ENCODE measurements at regions not wholly inside any gene's neighbourhood (a gene's known extent, or its start where the extent isn't known, plus 50 kb on each side); places are given as distances from the start of the nearest gene placed in this dataset.

DNA sequence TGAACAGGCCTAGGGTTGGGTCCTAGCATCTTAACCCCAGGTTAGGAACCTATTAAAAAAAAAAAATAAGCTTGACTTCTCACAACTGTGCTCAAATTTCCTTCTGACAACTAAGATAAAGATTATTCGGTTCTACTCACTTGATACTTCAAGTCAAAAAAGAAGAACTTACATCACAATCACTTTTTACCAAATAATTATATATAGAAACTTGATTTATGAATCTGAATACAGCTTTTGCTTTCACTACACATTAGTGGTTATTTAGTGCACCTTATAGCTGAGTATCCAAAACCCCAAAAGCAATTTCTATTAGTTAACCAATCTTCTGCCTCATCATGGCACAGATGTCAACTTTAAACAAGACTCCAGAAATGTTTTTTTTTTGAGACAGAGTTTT lies 119.0 kb upstream of the DST start:
- H3K9me3 ChIP-seq (ENCODE audit: low read depth): no peaks in the 10 kb centered on the region
- H3K27me3 ChIP-seq: no peaks in the 10 kb centered on the region
- no peak overlapping the region for H3K27ac ChIP-seq
- H3K36me3 ChIP-seq: no peaks in the 10 kb centered on the region
- peaks cover 4% of the 10 kb centered on the region for H3K4me1 ChIP-seq (ENCODE audit: low read depth)
- DNase-seq (ENCODE audit: low read depth in 1 of 2, low spot score in 1 of 2): no peak
- TF ChIP-seq CTCF (IDR thresholded peaks at IDR 0.05; ENCODE audit: low read depth, low read length): no peak
- H3K4me3 ChIP-seq: no peak overlapping the region

- H3K9me3 ChIP-seq (ENCODE audit: low read depth): no peaks in the 10 kb centered on the region
- no peak overlapping the region for H3K4me3 ChIP-seq
- no peak for DNase-seq (ENCODE audit: low read depth in 1 of 2, low spot score in 1 of 2)
- no peaks in the 10 kb centered on the region for H3K27me3 ChIP-seq
- no peak overlapping the region for H3K27ac ChIP-seq
- H3K4me1 ChIP-seq (ENCODE audit: low read depth): peaks cover 6% of the 10 kb centered on the region
- H3K36me3 ChIP-seq: no peaks in the 10 kb centered on the region
- TF ChIP-seq CTCF (IDR thresholded peaks at IDR 0.05; ENCODE audit: low read depth, low read length): no peak
Measured at GRCh38 chr6:56760842-56761241, 118.2 kb upstream of the DST start.

- no peaks in the 10 kb centered on the region for H3K36me3 ChIP-seq
- H3K4me1 ChIP-seq (ENCODE audit: low read depth): peaks cover 15% of the 10 kb centered on the region
- H3K27me3 ChIP-seq: no peaks in the 10 kb centered on the region
- no peak for TF ChIP-seq CTCF (IDR thresholded peaks at IDR 0.05; ENCODE audit: low read depth, low read length)
- H3K27ac ChIP-seq: no peak overlapping the region
- no peak for DNase-seq (ENCODE audit: low read depth in 1 of 2, low spot score in 1 of 2)
- no peak overlapping the region for H3K4me3 ChIP-seq
- H3K9me3 ChIP-seq (ENCODE audit: low read depth): no peaks in the 10 kb centered on the region
Measured at GRCh38 chr6:56759521-56759920, 116.8 kb upstream of the DST start.

- no peak for TF ChIP-seq CTCF (IDR thresholded peaks at IDR 0.05; ENCODE audit: low read depth, low read length)
- Histone ChIP-seq H3K4me3 (no peak overlapping the region), H3K9me3 (ENCODE audit: low read depth) (no peaks in the 10 kb centered on the region), H3K27ac (no peak overlapping the region), H3K4me1 (ENCODE audit: low read depth) (peaks cover 19% of the 10 kb centered on the region), H3K36me3 (no peaks in the 10 kb centered on the region), H3K27me3 (no peaks in the 10 kb centered on the region)
- no peak for DNase-seq (ENCODE audit: low read depth in 1 of 2, low spot score in 1 of 2)
Measured at GRCh38 chr6:56758553-56758952, 115.9 kb upstream of the DST start.

GRCh38 chr6:56758120-56758519 lies 115.4 kb upstream of the DST start:
- H3K36me3 ChIP-seq: no peaks in the 10 kb centered on the region
- no peaks in the 10 kb centered on the region for H3K9me3 ChIP-seq (ENCODE audit: low read depth)
- peaks cover 19% of the 10 kb centered on the region for H3K4me1 ChIP-seq (ENCODE audit: low read depth)
- no peaks in the 10 kb centered on the region for H3K27me3 ChIP-seq
- DNase-seq (ENCODE audit: low read depth in 1 of 2, low spot score in 1 of 2): no peak
- no peak overlapping the region for H3K4me3 ChIP-seq
- H3K27ac ChIP-seq: no peak overlapping the region
- no peak for TF ChIP-seq CTCF (IDR thresholded peaks at IDR 0.05; ENCODE audit: low read depth, low read length)

GRCh38 chr6:56757588-56757984 lies 114.9 kb upstream of the DST start:
- Histone ChIP-seq H3K36me3 (no peaks in the 10 kb centered on the region), H3K9me3 (ENCODE audit: low read depth) (no peaks in the 10 kb centered on the region), H3K4me3 (no peak overlapping the region), H3K4me1 (ENCODE audit: low read depth) (peaks cover 19% of the 10 kb centered on the region), H3K27me3 (no peaks in the 10 kb centered on the region), H3K27ac (no peak overlapping the region)
- peak in 1 of 2 donors; percentile 78 for DNase-seq (ENCODE audit: low read depth in 1 of 2, low spot score in 1 of 2)
- TF ChIP-seq CTCF (IDR thresholded peaks at IDR 0.05; ENCODE audit: low read depth, low read length): peak; percentile 56

Data from cardiac muscle cell (in vitro differentiated cells and primary cell).